ENCODE measurements at regions not wholly inside any gene's neighbourhood (a gene's known extent, or its start where the extent isn't known, plus 50 kb on each side); places are given as distances from the start of the nearest gene placed in this dataset.

DNA sequence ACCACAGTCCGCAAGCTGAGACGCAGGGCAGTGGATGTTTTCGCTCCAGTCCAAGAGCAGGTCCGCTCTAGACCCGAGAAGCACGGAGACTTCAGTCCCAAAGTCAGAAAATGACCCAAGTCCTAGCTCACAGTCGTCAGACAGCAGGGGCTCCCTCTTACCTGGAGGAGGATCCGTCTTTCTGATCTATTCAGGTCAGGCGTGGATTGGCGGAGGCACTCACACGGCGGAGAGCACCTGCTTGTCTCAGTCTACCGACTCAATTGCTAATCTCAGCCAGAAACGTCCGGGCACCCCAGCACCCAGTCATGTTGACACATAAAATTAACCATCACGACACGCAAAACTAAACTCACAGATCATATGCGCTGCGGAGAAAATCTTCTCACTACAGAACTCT, 285.3 kb upstream of the CDH4 start:
- intact Hi-C loops (cut with micrococcal nuclease): no loop called here
- H3K27me3 Mint-ChIP-seq: no peaks in the 10 kb centered on the region
- H3K4me3 Mint-ChIP-seq: no peak overlapping the region
- TF ChIP-seq, protein P1, sequence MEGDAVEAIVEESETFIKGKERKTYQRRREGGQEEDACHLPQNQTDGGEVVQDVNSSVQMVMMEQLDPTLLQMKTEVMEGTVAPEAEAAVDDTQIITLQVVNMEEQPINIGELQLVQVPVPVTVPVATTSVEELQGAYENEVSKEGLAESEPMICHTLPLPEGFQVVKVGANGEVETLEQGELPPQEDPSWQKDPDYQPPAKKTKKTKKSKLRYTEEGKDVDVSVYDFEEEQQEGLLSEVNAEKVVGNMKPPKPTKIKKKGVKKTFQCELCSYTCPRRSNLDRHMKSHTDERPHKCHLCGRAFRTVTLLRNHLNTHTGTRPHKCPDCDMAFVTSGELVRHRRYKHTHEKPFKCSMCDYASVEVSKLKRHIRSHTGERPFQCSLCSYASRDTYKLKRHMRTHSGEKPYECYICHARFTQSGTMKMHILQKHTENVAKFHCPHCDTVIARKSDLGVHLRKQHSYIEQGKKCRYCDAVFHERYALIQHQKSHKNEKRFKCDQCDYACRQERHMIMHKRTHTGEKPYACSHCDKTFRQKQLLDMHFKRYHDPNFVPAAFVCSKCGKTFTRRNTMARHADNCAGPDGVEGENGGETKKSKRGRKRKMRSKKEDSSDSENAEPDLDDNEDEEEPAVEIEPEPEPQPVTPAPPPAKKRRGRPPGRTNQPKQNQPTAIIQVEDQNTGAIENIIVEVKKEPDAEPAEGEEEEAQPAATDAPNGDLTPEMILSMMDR (IDR thresholded peaks at IDR 0.05): no peak
- no peaks in the 10 kb centered on the region for H3K4me1 Mint-ChIP-seq (ENCODE audit: low read depth)
- H3K9me3 Mint-ChIP-seq: no peaks in the 10 kb centered on the region
- ATAC-seq (no peak), DNase-seq (no peak)
- H3K36me3 Mint-ChIP-seq (ENCODE audit: low read depth): no peaks in the 10 kb centered on the region
- ChIA-PET POLR2A (no interaction called here), CTCF (no interaction called here)
- no peak overlapping the region for H3K27ac Mint-ChIP-seq

DNA sequence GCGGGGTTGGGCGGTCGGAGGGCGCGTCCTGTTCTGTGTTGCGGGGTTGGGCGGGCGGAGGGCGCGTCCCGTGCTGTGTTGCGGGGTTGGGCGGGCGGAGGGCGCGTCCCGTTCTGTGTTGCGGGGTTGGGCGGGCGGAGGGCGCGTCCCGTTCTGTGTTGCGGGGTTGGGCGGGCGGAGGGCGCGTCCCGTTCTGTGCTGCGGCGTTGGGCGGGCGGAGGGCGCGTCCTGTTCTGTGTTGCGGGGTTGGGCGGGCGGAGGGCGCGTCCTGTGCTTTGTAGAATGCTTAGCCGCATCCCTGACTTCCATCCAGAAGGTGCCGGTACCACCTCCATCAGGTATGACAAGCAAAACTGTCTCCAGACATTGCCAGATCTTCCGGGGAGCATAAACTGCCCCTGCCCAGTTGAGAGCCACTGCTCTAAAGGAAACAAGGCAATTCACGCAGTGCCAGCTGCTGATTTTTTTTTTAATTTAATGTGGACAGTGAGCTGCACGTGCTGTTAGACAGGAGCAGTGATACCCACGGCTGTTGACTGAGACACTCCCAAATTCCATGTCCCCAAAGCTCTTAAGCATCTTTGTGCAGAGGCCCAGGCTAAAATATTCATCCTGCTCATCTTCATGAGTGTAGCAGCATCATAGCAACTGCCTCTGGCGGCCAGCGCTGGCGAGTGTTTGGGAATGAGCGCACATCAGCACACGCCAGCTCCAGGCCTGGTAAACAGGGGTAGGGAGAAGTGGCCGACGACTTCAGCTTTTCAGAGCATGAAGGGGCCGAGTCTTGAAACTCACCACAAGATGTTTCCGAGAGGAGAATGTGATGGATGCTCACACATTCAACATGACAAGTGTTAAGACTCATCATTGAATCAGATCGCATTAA, 284.4 kb upstream of the CDH4 start:
- TF ChIP-seq, protein P1 (IDR thresholded peaks at IDR 0.05): no peak
- CTCF ChIA-PET: no interaction called here
- no peaks in the 10 kb centered on the region for H3K27me3 Mint-ChIP-seq
- no peaks in the 10 kb centered on the region for H3K9me3 Mint-ChIP-seq
- no peaks in the 10 kb centered on the region for H3K36me3 Mint-ChIP-seq (ENCODE audit: low read depth)
- no peak overlapping the region for H3K27ac Mint-ChIP-seq
- ATAC-seq (no peak), DNase-seq (no peak)
- H3K4me3 Mint-ChIP-seq: no peak overlapping the region
- intact Hi-C loops (cut with micrococcal nuclease): no loop called here
- POLR2A ChIA-PET: no interaction called here
- no peaks in the 10 kb centered on the region for H3K4me1 Mint-ChIP-seq (ENCODE audit: low read depth)

DNA sequence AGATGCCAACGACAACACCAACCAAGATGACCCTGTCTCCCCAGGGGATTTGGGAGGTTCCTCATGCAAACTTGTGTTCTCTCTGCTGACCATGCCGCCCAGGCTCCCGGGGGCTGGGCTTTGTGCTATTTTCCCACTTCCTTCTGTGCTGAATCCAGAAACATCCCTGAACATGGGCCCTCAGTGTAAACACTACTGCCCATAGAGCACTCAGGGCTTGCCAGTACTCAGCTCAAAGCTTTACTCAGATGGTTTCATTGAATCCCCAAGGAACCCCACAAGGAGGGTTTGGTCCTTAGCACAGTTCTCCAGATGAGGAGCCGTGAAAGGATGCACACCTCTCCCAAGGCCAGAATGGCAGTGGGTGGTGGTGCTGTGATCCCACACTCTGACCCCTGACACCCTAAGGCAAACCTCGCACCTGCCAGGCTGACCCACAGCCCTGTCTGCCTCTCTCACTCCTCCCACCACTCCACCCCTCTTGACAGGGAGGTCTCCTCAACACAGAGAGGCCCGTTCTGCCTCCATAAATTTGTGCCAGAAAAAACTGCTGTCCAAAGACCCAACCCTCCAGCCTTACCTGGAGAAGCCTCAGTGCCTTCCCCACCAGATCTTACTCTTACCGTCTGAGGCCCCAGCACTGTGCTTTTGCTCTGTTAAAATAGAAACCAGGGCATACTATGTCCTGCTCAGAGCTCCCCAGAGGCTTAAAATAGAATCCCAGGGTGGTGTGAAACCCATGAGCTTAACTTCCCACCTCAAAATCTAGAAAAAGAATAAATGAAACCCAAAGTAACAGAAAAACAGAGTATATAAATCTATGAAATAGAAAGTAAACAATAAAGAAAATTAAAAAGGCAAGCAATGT, 283.0 kb upstream of the CDH4 start:
- no peaks in the 10 kb centered on the region for H3K9me3 Mint-ChIP-seq
- TF ChIP-seq, protein P1 (IDR thresholded peaks at IDR 0.05): no peak
- ATAC-seq: no peak
- ChIA-PET POLR2A (no interaction called here), CTCF (no interaction called here)
- H3K36me3 Mint-ChIP-seq (ENCODE audit: low read depth): no peaks in the 10 kb centered on the region
- no peaks in the 10 kb centered on the region for H3K4me1 Mint-ChIP-seq (ENCODE audit: low read depth)
- no peak overlapping the region for H3K4me3 Mint-ChIP-seq
- intact Hi-C loops (cut with micrococcal nuclease): no loop called here
- no peak for DNase-seq
- no peak overlapping the region for H3K27ac Mint-ChIP-seq
- H3K27me3 Mint-ChIP-seq: peaks cover under 1% of the 10 kb centered on the region

DNA sequence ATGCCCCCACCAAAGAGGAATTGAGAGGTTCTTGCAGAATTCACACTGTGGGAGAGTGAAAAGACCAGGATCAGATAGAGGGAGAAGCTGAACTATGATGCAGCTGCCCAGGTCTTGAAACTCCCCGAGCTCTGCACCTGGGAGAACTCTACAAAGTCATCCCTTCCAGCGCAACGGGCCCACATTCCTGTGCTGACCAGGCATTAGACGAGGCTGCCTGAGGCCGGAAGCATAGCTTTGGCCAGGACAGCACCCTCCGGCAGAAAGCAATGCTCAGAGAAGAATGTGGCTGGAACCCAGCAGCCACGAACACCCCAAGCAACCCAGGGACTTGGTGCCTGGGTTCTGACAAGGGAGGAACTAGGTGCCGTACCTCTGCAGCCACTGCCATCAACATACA, 281.5 kb upstream of the CDH4 start:
- Mint-ChIP-seq H3K27me3 (peaks cover 5% of the 10 kb centered on the region), H3K4me3 (no peak overlapping the region), H3K4me1 (ENCODE audit: low read depth) (no peaks in the 10 kb centered on the region), H3K36me3 (ENCODE audit: low read depth) (no peaks in the 10 kb centered on the region), H3K27ac (no peak overlapping the region), H3K9me3 (no peaks in the 10 kb centered on the region)
- TF ChIP-seq, protein P1 (IDR thresholded peaks at IDR 0.05): no peak
- CTCF ChIA-PET: no interaction called here
- intact Hi-C loops (cut with micrococcal nuclease): no loop called here
- ATAC-seq (no peak), DNase-seq (no peak)
- POLR2A ChIA-PET: no interaction called here

DNA sequence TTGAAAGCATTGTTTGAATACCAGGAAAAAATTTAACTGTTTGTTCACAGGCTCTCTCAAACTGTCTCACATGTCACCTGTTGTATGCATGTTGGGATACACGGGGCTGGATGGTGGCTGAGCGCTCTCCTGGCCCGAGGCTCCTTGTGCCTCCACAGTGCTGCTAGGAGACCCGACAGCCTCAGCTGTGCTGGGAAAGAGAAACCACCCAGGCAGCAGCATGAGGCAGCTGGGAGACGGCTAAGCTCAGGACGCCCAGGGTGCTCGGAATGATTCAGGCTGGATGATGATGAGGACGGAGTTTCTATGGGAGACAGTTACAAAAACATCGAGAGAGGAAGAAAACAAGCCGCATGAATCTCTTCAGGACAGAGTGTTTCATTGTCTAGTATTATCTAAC, 278.0 kb upstream of the CDH4 start:
- Mint-ChIP-seq H3K4me3 (no peak overlapping the region), H3K27me3 (peaks cover 7% of the 10 kb centered on the region), H3K27ac (no peak overlapping the region), H3K9me3 (peaks cover 5% of the 10 kb centered on the region), H3K4me1 (ENCODE audit: low read depth) (no peaks in the 10 kb centered on the region), H3K36me3 (ENCODE audit: low read depth) (no peaks in the 10 kb centered on the region)
- TF ChIP-seq, protein P1 (IDR thresholded peaks at IDR 0.05): no peak
- ATAC-seq: no peak
- POLR2A ChIA-PET: no interaction called here
- intact Hi-C loops (cut with micrococcal nuclease): no loop called here
- no peak for DNase-seq
- CTCF ChIA-PET: no interaction called here

All from activated CD8-positive, alpha-beta T cell treated with anti-CD3 and anti-CD28 coated beads for 36 hours (primary cell).